SK-N-MC (cell line): ENCODE measurements at regions not wholly inside any gene's neighbourhood (a gene's known extent, or its start where the extent isn't known, plus 50 kb on each side); places are given as distances from the start of the nearest gene placed in this dataset.

Experiments
- EZH2 ChIP-seq: fragments of 200-600 bp; sonication (generic); IDR thresholded peaks from one replicate; pipeline ENCODE4 v1.6.1; 2017; ENCODE audit warnings: antibody characterized with exemption
- POLR2AphosphoS5 ChIP-seq: IDR thresholded peaks from 2 replicates; pipeline ENCODE4 v1.6.1; 2012; ENCODE audit warnings: mild to moderate bottlenecking, low read depth, low read length, borderline replicate concordance

GRCh38 chr1:234838182-234838581 lies 228.2 kb upstream of the IRF2BP2 start:
- no peak for TF ChIP-seq EZH2
- TF ChIP-seq POLR2AphosphoS5: no peak
